ENCODE measurements at regions not wholly inside any gene's neighbourhood (a gene's known extent, or its start where the extent isn't known, plus 50 kb on each side); places are given as distances from the start of the nearest gene placed in this dataset.

GRCh38 chr12:125418902-125419564 lies 353.8 kb downstream of the AACS start:
- intact Hi-C loops (cut with DNase I; ENCODE audit: low total_unique reads) = no loop called here
- WGBS, 5 donors = 61 to 79% (median 72%) methylated on average over 7 of the region's 7 CpGs
- TF ChIP-seq POLR2AphosphoS5 (IDR thresholded peaks at IDR 0.05) = no peak
- no peak for TF ChIP-seq POLR2A (IDR thresholded peaks at IDR 0.05)
- TF ChIP-seq CTCF (IDR thresholded peaks at IDR 0.05 in 8 of 11, conservative IDR thresholded peaks at IDR 0.05 in 3 of 11) = no peak

GRCh38 chr12:125424909-125425308 lies 359.7 kb downstream of the AACS start:
- DNase-seq = no peak
- Histone ChIP-seq H3K36me3 (no peaks in the 10 kb centered on the region), H3K27me3 (replicated peaks in 1 of 7) (peaks cover 0 to 13% (median 0%) of the 10 kb centered on the region in 7 donors), H3K4me3 (no peak overlapping the region), H3K4me1 (no peaks in the 10 kb centered on the region), H3K27ac (no peak overlapping the region), H3K9me3 (peaks cover 0 to 22% (median 15%) of the 10 kb centered on the region in 8 donors)
- TF ChIP-seq CTCF (IDR thresholded peaks at IDR 0.05 in 8 of 11, conservative IDR thresholded peaks at IDR 0.05 in 3 of 11) = no peak
- TF ChIP-seq POLR2AphosphoS5 (IDR thresholded peaks at IDR 0.05) = no peak
- no peak for TF ChIP-seq POLR2A (IDR thresholded peaks at IDR 0.05)
- intact Hi-C loops (cut with DNase I; ENCODE audit: low total_unique reads) = no loop called here
- 49 to 65% (median 62%) methylated on average over 3 of the region's 3 CpGs for WGBS, 5 donors

More at GRCh38 chr12:125418902-125419564, 353.8 kb downstream of the AACS start:
- no peaks in the 10 kb centered on the region for H3K36me3 ChIP-seq
- no peaks in the 10 kb centered on the region for H3K4me1 ChIP-seq
- peaks cover 0 to 9% (median 0%) of the 10 kb centered on the region in 7 donors for H3K27me3 ChIP-seq (replicated peaks in 1 of 7)
- H3K27ac ChIP-seq = no peak overlapping the region
- DNase-seq = no peak
- H3K9me3 ChIP-seq = peaks cover 0 to 29% (median 18%) of the 10 kb centered on the region in 8 donors
- H3K4me3 ChIP-seq = no peak overlapping the region

- H3K9me3 ChIP-seq = peaks cover 0 to 5% (median 0%) of the 10 kb centered on the region in 8 donors
- no peak for DNase-seq
- intact Hi-C loops (cut with DNase I; ENCODE audit: low total_unique reads) = no loop called here
- H3K36me3 ChIP-seq = no peaks in the 10 kb centered on the region
- TF ChIP-seq CTCF (IDR thresholded peaks at IDR 0.05 in 8 of 11, conservative IDR thresholded peaks at IDR 0.05 in 3 of 11) (no peak), POLR2AphosphoS5 (IDR thresholded peaks at IDR 0.05) (no peak), POLR2A (IDR thresholded peaks at IDR 0.05) (no peak)
- H3K4me1 ChIP-seq = no peaks in the 10 kb centered on the region
- WGBS, 5 donors = 47 to 71% (median 57%) methylated on average over 6 of the region's 6 CpGs
- no peak overlapping the region for H3K4me3 ChIP-seq
- H3K27me3 ChIP-seq (replicated peaks in 1 of 7) = peaks cover 0 to 4% (median 0%) of the 10 kb centered on the region in 7 donors
- H3K27ac ChIP-seq = no peak overlapping the region
These were observed 366.3 kb downstream of the AACS start for GRCh38 chr12:125431516-125431915.

GRCh38 chr12:125434131-125434530 lies 368.9 kb downstream of the AACS start:
- TF ChIP-seq CTCF (IDR thresholded peaks at IDR 0.05 in 8 of 11, conservative IDR thresholded peaks at IDR 0.05 in 3 of 11) (no peak), POLR2A (IDR thresholded peaks at IDR 0.05) (no peak), POLR2AphosphoS5 (IDR thresholded peaks at IDR 0.05) (no peak)
- H3K27ac ChIP-seq = no peak overlapping the region
- H3K9me3 ChIP-seq = peaks cover 0 to 5% (median 0%) of the 10 kb centered on the region in 8 donors
- 82 to 93% (median 89%) methylated on average over 8 to 9 of the region's 9 CpGs for WGBS, 5 donors
- H3K4me3 ChIP-seq = no peak overlapping the region
- no peak for DNase-seq
- no peaks in the 10 kb centered on the region for H3K27me3 ChIP-seq (replicated peaks in 1 of 7)
- intact Hi-C loops (cut with DNase I; ENCODE audit: low total_unique reads) = no loop called here
- H3K4me1 ChIP-seq = no peaks in the 10 kb centered on the region
- H3K36me3 ChIP-seq = no peaks in the 10 kb centered on the region
